GM21737 (cell line): ENCODE measurements at regions not wholly inside any gene's neighbourhood (a gene's known extent, or its start where the extent isn't known, plus 50 kb on each side); places are given as distances from the start of the nearest gene placed in this dataset.

Experiments
- ATAC-seq: cut with Tn5 transposase; IDR thresholded peaks from one replicate; pipeline ENCODE4 v1.9.1; 2021; ENCODE audit warnings: mild to moderate bottlenecking, moderate library complexity; ENCODE audit not compliant: unreplicated experiment

DNA sequence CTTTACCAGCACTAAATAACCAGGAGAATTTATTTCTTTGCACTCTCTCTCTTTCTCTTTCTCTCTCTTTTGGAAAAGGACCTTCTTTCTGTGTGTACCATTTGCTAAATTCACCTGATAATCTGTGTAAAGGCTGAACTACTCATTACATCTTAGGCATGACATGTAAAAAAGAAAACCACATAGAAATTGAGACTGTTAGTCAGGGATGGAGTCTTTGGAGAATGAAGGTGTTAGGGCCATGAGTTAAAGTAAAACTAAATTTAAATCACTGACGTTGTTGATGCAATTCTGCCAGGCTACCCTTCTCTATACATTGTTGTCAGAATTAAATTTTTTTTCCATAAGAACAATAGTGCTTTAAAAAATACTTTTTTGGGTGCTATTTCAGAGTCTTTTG lies 263.3 kb downstream of the PTEN start:
- no peak for ATAC-seq

DNA sequence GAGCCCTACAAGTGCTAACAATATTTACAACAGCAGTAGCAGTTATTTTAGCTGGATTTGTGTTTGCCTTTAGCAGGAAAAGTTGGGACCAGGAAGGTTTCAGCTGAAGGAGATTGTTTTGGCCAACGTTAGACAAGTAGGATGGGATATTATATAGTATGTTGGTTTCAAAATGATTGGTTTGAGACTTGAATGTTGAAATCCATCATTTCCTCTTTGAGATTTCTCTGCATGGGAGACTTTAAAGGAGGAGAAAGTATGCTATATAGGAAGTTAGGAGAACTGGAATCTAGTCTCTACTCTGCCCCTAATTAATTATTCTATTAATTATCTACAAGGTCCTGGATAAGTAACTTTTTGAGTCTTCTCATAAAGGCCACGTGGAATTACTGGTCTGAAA lies 263.8 kb downstream of the PTEN start:
- ATAC-seq = no peak

DNA sequence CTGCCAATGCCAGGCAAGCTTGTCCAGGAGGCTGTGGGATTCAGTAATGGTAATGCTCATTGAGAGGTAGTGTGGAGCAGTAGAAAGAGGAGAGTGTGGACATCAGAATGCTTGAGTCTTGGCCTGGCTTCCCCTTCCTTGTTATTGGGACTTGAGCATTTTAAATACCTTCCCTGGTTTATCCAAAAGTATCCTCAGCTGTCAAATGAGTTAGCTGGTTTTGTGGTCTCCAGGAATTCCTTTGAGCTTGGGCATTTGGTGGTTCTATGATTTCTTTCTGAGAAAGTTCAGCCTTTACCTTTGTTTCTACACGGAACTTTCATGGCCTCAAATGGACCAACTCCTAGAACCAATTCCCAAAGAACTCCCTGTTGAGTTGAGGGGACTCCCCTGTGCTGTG lies 264.3 kb downstream of the PTEN start:
- ATAC-seq = no peak

- no peak for ATAC-seq
Observed at GRCh38 chr10:88129013-88129412, 265.6 kb downstream of the PTEN start.

DNA sequence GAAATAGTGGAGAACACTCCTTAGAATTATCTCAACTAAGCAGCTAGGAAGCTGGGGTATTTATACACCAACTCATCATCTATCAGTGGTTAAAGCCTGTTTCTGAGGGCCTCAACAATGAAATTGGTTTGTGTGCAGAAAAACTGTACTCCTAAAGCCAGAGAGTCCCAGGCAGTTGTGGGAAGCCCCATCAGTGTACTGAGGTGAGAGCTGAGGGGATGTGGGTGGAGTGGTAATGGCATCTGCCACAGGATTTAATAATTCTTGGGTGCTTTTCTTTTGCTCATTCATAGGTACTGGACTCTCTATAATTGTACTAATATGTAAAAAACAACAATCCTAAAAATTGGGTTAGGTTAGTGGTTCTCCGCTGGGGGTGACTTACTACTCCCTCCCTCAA lies 267.5 kb downstream of the PTEN start:
- ATAC-seq = no peak

GRCh38 chr10:88131511-88132139 lies 268.2 kb downstream of the PTEN start:
- ATAC-seq = no peak

- ATAC-seq = no peak
Observed at GRCh38 chr10:88136712-88137111, 273.3 kb downstream of the PTEN start.

DNA sequence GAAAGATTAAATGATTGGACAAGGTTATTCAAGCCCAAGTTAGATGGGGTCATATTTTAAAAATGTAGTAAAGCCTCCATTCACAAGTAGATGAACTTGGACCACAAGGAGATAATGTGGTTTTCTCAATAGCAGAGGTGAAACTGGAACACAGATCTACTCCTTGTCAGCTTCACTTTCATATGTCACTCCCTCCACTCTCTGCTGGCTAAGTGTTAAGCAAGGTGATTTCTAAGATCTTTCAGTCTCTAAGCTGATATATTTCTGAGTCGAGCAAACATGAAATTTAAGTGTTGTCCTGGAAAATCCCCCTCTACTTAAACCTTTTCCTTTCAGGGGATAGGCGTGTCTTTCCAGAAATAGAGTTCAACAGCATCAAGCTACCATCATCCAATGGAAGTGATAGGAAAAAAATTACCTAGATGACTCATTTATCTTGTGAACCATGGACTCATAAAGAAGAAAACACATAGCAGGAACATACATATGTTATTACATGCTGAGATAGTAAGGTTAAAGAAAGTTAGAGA lies 275.0 kb downstream of the PTEN start:
- peak; percentile 86 for ATAC-seq

DNA sequence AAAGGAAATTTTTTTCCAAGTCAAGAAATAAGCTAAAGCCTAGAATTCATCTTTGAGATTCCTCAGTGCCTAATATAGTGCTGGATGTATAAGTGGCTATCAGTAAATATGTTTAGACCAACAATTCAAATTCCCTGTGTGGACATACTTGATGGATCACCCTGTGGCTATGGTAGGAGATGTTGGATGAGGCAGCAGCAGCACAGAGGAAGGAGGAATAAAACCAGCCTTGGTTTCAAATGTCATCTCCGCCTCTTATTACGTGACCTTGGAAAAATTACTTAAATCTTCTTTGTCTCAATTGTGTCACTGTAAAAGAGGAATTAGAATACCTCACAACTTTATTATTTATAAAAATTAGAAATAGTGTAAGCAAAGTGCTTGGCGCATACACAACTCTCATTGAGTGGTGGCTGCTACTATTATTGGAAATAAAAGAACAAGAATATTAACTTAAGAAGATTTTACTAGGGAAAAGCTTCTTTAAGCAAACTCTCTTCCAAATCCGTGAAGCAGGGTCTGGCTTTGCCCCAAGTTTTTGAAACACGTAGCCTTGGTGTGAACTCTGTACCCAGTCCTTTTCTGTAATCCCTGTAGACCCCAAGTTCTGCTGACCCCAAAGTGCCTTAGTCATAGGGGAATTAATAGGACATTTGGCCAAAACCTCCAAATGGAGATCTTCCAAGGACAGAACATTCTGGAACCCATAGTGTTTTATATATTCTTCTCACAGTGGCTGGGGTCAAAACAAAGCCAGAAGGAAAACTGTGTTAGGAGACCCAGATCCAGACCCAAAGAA lies 283.8 kb downstream of the PTEN start:
- ATAC-seq = no peak

GRCh38 chr10:88149906-88150305 lies 286.5 kb downstream of the PTEN start:
- ATAC-seq = no peak

DNA sequence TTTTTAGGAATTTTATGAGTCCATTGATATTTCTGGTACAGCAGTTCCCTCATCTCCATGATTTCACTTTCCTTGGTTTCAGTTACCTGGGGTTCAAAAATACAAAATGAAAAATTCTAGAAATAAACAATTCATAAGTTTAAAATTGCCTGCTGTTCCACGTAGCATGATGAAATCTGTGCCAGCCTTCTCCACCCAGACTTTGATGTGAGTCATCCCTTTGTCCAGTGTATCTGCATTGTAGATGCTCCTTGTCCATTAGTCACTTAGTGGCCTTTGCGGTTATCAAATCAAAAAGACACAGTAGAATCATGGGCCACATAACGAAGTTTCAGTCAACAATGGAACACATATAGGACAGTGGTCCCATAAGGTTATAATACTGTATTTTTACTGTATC lies 286.9 kb downstream of the PTEN start:
- no peak for ATAC-seq

- peak; percentile 84 for ATAC-seq
Observed at GRCh38 chr10:88152728-88153133, 289.3 kb downstream of the PTEN start.

DNA sequence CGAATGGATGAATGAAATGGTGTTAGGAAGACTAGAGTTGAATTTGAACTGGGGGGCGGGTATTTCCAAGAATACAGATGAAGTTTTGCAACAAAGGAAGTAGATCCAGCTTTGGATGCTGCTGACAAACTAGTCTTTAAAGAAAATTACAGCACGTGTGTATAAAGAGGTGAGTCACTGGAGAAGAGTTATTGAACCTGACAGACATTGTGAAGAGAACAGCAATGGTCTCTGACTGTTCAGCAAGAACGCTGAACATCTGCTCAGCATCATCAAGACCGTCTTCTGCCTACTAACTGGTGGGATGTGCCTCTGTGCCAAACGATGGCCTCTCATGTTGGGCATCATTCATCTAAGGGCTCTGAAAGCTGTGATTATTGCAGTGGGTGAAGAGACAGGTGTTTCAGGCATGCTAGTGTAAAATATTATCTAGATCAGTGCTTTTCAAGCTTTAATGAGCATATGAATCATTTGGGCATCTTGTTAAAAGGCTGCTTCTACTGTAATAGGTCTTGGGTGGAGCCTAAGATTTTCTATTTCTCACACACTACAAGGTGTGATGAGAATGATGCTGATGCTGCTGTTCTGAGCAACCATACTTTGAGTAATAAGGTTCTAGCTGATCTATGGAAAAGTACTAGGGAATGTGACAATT lies 291.3 kb downstream of the PTEN start:
- no peak for ATAC-seq

- no peak for ATAC-seq
Observed at GRCh38 chr10:88156341-88156740, 292.9 kb downstream of the PTEN start.

GRCh38 chr10:88157981-88158465 lies 294.6 kb downstream of the PTEN start:
- no peak for ATAC-seq

- ATAC-seq = no peak
Observed at GRCh38 chr10:88158526-88159122, 295.2 kb downstream of the PTEN start.

DNA sequence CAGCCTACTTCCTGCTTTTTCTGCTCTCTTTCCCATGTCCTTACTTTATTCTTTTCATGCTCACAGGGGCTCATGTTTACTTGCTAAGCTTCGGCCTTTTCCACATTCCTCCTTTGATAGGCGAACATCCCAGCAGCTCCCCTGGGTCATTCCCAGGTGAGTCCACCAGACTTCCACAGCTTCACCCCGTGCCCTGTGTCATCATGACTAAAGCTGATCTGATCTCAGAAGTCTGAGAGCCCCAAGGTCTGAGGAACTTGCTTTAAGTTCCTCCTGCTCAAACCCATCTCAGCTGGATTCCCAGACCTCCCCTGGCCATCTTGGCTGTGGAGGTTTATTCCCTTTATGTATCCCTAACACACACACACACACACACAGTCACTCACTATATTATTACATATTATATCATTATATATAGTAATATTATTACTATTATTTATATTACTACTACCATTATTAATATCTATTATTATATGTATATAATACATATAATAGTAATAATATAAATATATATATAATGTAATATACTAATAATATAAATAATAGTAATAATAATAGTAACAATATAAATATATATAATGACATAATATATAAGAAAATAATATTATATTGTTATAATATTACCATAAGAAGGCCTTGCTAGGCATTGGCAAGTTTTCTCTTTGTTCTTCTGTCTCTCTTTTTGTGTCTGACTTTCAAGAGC lies 295.9 kb downstream of the PTEN start:
- no peak for ATAC-seq

- ATAC-seq = no peak
Observed at GRCh38 chr10:88161070-88161469, 297.6 kb downstream of the PTEN start.

- ATAC-seq = no peak
Observed at GRCh38 chr10:88161756-88162155, 298.3 kb downstream of the PTEN start.

- ATAC-seq = no peak
Observed at GRCh38 chr10:88162852-88163251, 299.4 kb downstream of the PTEN start.

DNA sequence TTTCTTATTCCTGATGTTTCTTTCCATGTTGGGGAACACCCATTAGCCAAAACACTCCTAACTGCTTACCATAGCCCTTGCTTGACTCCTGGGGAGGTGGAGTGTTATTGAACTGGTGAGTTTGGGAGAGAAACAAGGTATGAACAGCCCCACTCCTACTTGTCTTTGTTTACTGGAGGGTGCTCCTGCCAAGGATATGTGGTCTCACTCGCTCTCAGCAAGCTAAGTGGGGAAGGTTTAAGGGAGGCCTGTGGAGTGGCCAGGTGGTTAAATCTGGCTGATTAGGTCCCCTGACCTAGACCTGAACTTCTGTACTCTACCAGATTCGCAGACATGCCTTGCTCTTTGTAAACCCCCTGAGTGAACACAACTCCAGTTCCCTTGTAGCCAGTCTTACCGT lies 300.1 kb downstream of the PTEN start:
- ATAC-seq = no peak
